Spleen (tissue), 11 donors: ENCODE measurements at regions not wholly inside any gene's neighbourhood (a gene's known extent, or its start where the extent isn't known, plus 50 kb on each side); places are given as distances from the start of the nearest gene placed in this dataset.

Source experiments
- DNase-seq: peaks from one replicate; pipeline ENCODE4 v3.0.0-alpha.2; 2020
- H3K27ac ChIP-seq, 8 donors: fragments of 200-600 bp; sonication (generic) in 7 of 8; 1 replicate in 4 of 8; 2 replicates in 4 of 8; pipeline versions ENCODE4 v1.5.0 to v1.8.0; 2016 to 2021; ENCODE audit warnings: inconsistent platforms in 4 of 8, mild to moderate bottlenecking in 4 of 8, moderate library complexity in 1 of 8
- H3K27me3 ChIP-seq, 7 donors: fragments of 200-600 bp; sonication (generic) in 6 of 7; replicated peaks in 1 of 7; 1 replicate in 4 of 7; 2 replicates in 3 of 7; pipeline versions ENCODE4 v1.5.0 to v1.8.0; 2016 to 2021; ENCODE audit warnings: inconsistent platforms in 3 of 7, mild to moderate bottlenecking in 1 of 7
- H3K36me3 ChIP-seq, 6 donors: fragments of 200-600 bp; sonication (generic) in 5 of 6; 1 replicate in 4 of 6; 2 replicates in 2 of 6; pipeline versions ENCODE4 v1.5.0 to v1.8.0; 2016 to 2021; ENCODE audit warnings: inconsistent platforms in 2 of 6
- H3K4me1 ChIP-seq, 6 donors: fragments of 200-600 bp; sonication (generic) in 5 of 6; 1 replicate in 3 of 6; 2 replicates in 3 of 6; pipeline versions ENCODE4 v1.5.0 to v1.8.0; 2016 to 2021; ENCODE audit warnings: inconsistent platforms in 3 of 6
- H3K4me3 ChIP-seq, 8 donors: fragments of 200-600 bp; sonication (generic) in 7 of 8; 1 replicate in 4 of 8; 2 replicates in 4 of 8; pipeline versions ENCODE4 v1.5.0 to v1.8.0; 2016 to 2021; ENCODE audit warnings: inconsistent platforms in 4 of 8, mild to moderate bottlenecking in 4 of 8, moderate library complexity in 2 of 8
- H3K9me3 ChIP-seq, 8 donors: fragments of 200-600 bp; sonication (generic) in 7 of 8; 1 replicate in 4 of 8; 2 replicates in 4 of 8; pipeline versions ENCODE4 v1.5.0 to v1.8.0; 2016 to 2021; ENCODE audit warnings: inconsistent platforms in 4 of 8
- CTCF ChIP-seq, 11 experiments: fragments of 200-600 bp in 7 of 11; fragments of 450-650 bp in 4 of 11; sonication (generic) in 4 of 11; IDR thresholded peaks in 8 of 11; conservative IDR thresholded peaks in 3 of 11; 1 replicate in 7 of 11; 2 replicates in 4 of 11; pipeline versions ENCODE4 v1.4.0 to v1.8.0; 2016 to 2021; ENCODE audit warnings: antibody characterized with exemption in 11 of 11, inconsistent platforms in 4 of 11, mild to moderate bottlenecking in 1 of 11
- POLR2A ChIP-seq, 3 donors: fragments of 450-650 bp; IDR thresholded peaks; one replicate each; pipeline ENCODE4 v1.5.1; 2017; ENCODE audit warnings: antibody characterized with exemption in 3 of 3, mild to moderate bottlenecking in 1 of 3
- POLR2AphosphoS5 ChIP-seq, 3 donors: sonication (generic); formaldehyde crosslinking; IDR thresholded peaks; one replicate each; pipeline ENCODE4 v1.5.1; 2017; ENCODE audit warnings: antibody characterized with exemption in 3 of 3
- WGBS, 5 donors: extraction: QIAGEN DNeasy Blood & Tissue Kit in 3 of 5; methylation state at CpG; one replicate each; pipeline versions ENCODE4 v1.1.5 to v1.1.7; 2013 to 2018; 5-methylcytosine and 5-hydroxymethylcytosine counted together
- intact Hi-C: fragments of 100-400 bp; cut with DNase I; formaldehyde crosslinking; loops from one replicate; pipeline ENCODE4 v1.15.0; 2023; ENCODE audit warnings: low total_unique reads
- donor health status: healthy with polysubstance abuse.
- donor health status: DM: no; HTN: no; CAD: no; lungs with moderate emphysema.
- donor health status: DM: no; HTN: no; CAD: no.
- donor health status: Bipolar disorder and iron deficiency.
- donor health status: healthy.
- donor health status: DM: no; HTN: no; CAD: no.
- donor health status: DM: yes; HTN: yes; CAD: no.

- H3K27ac ChIP-seq: no peak overlapping the region
- H3K9me3 ChIP-seq: peaks cover 0 to 5% (median 0%) of the 10 kb centered on the region in 8 donors
- H3K4me1 ChIP-seq: no peaks in the 10 kb centered on the region
- no peak for TF ChIP-seq POLR2AphosphoS5 (IDR thresholded peaks at IDR 0.05)
- 58 to 95% (median 79%) methylated on average over 3 of the region's 3 CpGs for WGBS, 5 donors
- no peak overlapping the region for H3K4me3 ChIP-seq
- H3K27me3 ChIP-seq: no peaks in the 10 kb centered on the region
- no peaks in the 10 kb centered on the region for H3K36me3 ChIP-seq
- intact Hi-C loops: no loop called here
- no peak for DNase-seq
These were observed 434.1 kb upstream of the MMS22L start for GRCh38 chr6:97717086-97717485.

GRCh38 chr6:97726378-97726777 lies 443.4 kb upstream of the MMS22L start:
- WGBS, 5 donors: 55 to 74% (median 65%) methylated on average over 2 of the region's 2 CpGs
- H3K27me3 ChIP-seq: no peaks in the 10 kb centered on the region
- intact Hi-C loops: no loop called here
- H3K4me3 ChIP-seq: no peak overlapping the region
- no peak for DNase-seq
- H3K9me3 ChIP-seq: no peaks in the 10 kb centered on the region
- no peaks in the 10 kb centered on the region for H3K36me3 ChIP-seq
- TF ChIP-seq POLR2A (IDR thresholded peaks at IDR 0.05) (no peak), POLR2AphosphoS5 (IDR thresholded peaks at IDR 0.05) (no peak)
- no peak overlapping the region for H3K27ac ChIP-seq
- no peaks in the 10 kb centered on the region for H3K4me1 ChIP-seq

GRCh38 chr6:97732045-97732444 lies 449.0 kb upstream of the MMS22L start:
- TF ChIP-seq CTCF (IDR thresholded peaks at IDR 0.05 in 8 of 11, conservative IDR thresholded peaks at IDR 0.05 in 3 of 11) (no peak), POLR2A (IDR thresholded peaks at IDR 0.05) (no peak), POLR2AphosphoS5 (IDR thresholded peaks at IDR 0.05) (no peak)
- H3K27me3 ChIP-seq: no peaks in the 10 kb centered on the region
- no peaks in the 10 kb centered on the region for H3K4me1 ChIP-seq
- no peak for DNase-seq
- no peaks in the 10 kb centered on the region for H3K36me3 ChIP-seq
- 75 to 83% (median 79%) methylated on average over 3 of the region's 3 CpGs for WGBS, 5 donors
- H3K4me3 ChIP-seq: no peak overlapping the region
- no peak overlapping the region for H3K27ac ChIP-seq
- intact Hi-C loops: no loop called here
- peaks cover 0 to 6% (median 0%) of the 10 kb centered on the region in 8 donors for H3K9me3 ChIP-seq

GRCh38 chr6:97757575-97757974 lies 474.6 kb upstream of the MMS22L start:
- Histone ChIP-seq H3K4me3 (no peak overlapping the region), H3K36me3 (no peaks in the 10 kb centered on the region), H3K4me1 (no peaks in the 10 kb centered on the region), H3K27me3 (no peaks in the 10 kb centered on the region), H3K27ac (no peak overlapping the region), H3K9me3 (no peaks in the 10 kb centered on the region)
- WGBS, 5 donors: 74 to 91% (median 77%) methylated on average over 3 of the region's 3 CpGs
- no peak for DNase-seq
- TF ChIP-seq POLR2A (IDR thresholded peaks at IDR 0.05) (no peak), CTCF (IDR thresholded peaks at IDR 0.05 in 8 of 11, conservative IDR thresholded peaks at IDR 0.05 in 3 of 11) (no peak), POLR2AphosphoS5 (IDR thresholded peaks at IDR 0.05) (no peak)
- intact Hi-C loops: no loop called here

GRCh38 chr6:97765461-97765860 lies 482.4 kb upstream of the MMS22L start:
- no peaks in the 10 kb centered on the region for H3K4me1 ChIP-seq
- DNase-seq: no peak
- no peak overlapping the region for H3K27ac ChIP-seq
- intact Hi-C loops: no loop called here
- no peak overlapping the region for H3K4me3 ChIP-seq
- no peaks in the 10 kb centered on the region for H3K27me3 ChIP-seq
- 57 to 79% (median 74%) methylated on average over 1 of the region's 1 CpG for WGBS, 5 donors
- H3K36me3 ChIP-seq: no peaks in the 10 kb centered on the region
- no peak for TF ChIP-seq POLR2AphosphoS5 (IDR thresholded peaks at IDR 0.05)
- no peak for TF ChIP-seq POLR2A (IDR thresholded peaks at IDR 0.05)
- TF ChIP-seq CTCF (IDR thresholded peaks at IDR 0.05 in 8 of 11, conservative IDR thresholded peaks at IDR 0.05 in 3 of 11): no peak
- no peaks in the 10 kb centered on the region for H3K9me3 ChIP-seq
